ENCODE measurements at regions not wholly inside any gene's neighbourhood (a gene's known extent, or its start where the extent isn't known, plus 50 kb on each side); places are given as distances from the start of the nearest gene placed in this dataset.

DNA sequence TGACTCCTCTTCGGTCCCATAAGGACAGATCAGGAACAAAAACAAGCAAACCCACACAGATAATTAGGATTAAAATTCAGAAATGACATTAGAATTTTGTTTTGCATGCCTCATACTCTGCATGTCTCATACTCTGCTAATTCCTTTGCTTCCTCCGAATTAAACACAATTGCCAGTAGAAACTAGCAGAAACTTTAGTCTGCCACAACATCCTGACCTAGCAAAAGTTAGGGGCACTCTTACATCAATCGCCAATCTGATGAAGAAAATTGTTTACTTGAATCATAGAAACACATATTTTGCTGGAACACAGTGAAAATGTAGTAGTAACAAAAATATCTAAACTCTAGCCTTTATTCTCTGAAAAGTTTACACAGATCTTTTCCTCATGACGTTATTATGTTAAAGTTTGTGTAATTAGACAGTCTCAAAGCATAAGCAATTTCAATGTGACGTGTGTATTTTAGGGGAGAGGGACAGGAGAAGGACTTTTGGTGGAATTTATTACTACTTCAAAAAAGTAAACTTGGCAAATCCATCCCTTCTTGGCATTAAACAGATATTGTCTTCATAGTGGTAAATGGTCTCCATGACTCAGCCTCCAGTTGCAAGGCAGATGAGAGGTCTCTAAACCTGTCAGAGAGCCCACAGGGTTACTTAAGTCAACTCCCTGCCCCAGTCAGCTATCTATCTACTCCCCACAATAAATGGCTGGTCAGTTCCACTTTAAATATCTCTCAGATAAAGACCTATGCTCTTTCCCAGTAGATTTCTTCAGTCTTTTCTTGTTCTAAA, 249.8 kb upstream of the UBASH3B start:
- no peak for TF ChIP-seq POLR2A (IDR thresholded peaks at IDR 0.05; ENCODE audit: low read depth, low read length)
- TF ChIP-seq POLR2AphosphoS5 (IDR thresholded peaks at IDR 0.05; ENCODE audit: low read depth, low read length) = no peak
- TF ChIP-seq SPI1 (IDR thresholded peaks at IDR 0.05; ENCODE audit: low read depth, low read length) = no peak
- TF ChIP-seq TAF1 (IDR thresholded peaks at IDR 0.05; ENCODE audit: low read depth, low read length) = no peak

All from GM12891 (cell line).